Left ventricle myocardium inferior (tissue), 1 donor: ENCODE measurements at regions not wholly inside any gene's neighbourhood (a gene's known extent, or its start where the extent isn't known, plus 50 kb on each side); places are given as distances from the start of the nearest gene placed in this dataset.

Source experiments
- DNase-seq: peaks from one replicate; pipeline ENCODE4 v3.0.0-alpha.2; 2020
- H3K27ac ChIP-seq: fragments of 200-600 bp; replicated peaks from 2 replicates; pipeline ENCODE4 v1.8.0; 2021
- H3K27me3 ChIP-seq: fragments of 200-600 bp; 2 replicates; pipeline ENCODE4 v1.8.0; 2021; ENCODE audit warnings: low read depth
- H3K36me3 ChIP-seq: fragments of 200-600 bp; 2 replicates; pipeline ENCODE4 v1.8.0; 2021
- H3K4me1 ChIP-seq: fragments of 200-600 bp; 2 replicates; pipeline ENCODE4 v1.8.0; 2021
- H3K4me3 ChIP-seq: fragments of 200-600 bp; 2 replicates; pipeline ENCODE4 v1.8.0; 2021; ENCODE audit warnings: mild to moderate bottlenecking, moderate library complexity
- H3K9me3 ChIP-seq: fragments of 200-600 bp; replicated peaks from 2 replicates; pipeline ENCODE4 v1.8.0; 2021
- intact Hi-C: fragments of 100-400 bp; cut with micrococcal nuclease; formaldehyde crosslinking; loops from one replicate; pipeline ENCODE4 v1.11.0; 2022
- TF ChIP-seq, protein P1 (sequence below): fragments of 200-600 bp; IDR thresholded peaks from 2 replicates; pipeline ENCODE4 v1.8.0; 2021; ENCODE audit warnings: antibody characterized with exemption, mild to moderate bottlenecking, borderline replicate concordance
- donor health status: DM: no; HTN: yes; CAD: no; lungs with severe emphysema.

DNA sequence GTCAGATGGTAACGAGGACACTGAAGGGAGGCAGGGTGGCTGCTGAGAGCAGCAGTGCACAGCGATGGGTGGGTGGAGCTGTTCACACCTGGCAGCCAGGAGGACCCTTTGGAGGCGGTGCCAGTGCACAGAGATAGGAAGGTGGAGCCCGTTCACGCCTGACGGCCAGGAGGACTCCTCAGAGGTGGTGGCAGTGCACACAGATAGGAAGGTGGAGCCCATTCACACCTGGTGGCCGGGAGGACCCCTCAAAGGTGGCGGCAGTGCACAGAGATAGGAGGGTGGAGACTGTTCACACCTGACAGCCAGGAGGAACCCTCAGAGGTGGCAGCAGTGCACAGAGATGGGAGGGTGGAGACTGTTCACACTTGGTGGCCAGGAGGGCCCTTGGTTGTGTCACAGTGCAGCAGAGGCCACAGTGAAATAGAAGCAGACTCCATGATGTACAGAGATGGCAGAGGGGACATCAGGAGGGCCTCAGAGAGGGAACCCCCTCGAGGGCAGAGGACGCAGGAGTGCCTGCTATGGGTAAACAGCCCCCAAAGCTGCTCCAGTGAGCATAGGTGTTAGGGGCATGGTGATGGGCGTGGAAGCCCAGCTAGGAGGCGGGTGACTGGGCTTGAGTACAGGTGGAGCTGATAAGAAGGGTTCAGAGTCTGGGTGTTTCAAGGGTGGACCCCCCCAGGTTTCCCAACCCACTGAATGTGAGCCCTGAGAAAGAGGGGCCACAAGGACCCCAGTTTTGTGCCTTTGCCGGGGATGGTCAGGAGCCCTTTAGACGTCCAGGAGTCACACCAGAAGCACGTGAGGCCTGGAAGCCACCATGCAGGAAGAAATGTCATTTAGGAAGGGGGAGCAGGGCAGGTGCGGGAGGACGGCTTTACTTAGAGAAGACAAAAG is 566.7 kb downstream of the BRD1 start:
- TF ChIP-seq, protein P1, sequence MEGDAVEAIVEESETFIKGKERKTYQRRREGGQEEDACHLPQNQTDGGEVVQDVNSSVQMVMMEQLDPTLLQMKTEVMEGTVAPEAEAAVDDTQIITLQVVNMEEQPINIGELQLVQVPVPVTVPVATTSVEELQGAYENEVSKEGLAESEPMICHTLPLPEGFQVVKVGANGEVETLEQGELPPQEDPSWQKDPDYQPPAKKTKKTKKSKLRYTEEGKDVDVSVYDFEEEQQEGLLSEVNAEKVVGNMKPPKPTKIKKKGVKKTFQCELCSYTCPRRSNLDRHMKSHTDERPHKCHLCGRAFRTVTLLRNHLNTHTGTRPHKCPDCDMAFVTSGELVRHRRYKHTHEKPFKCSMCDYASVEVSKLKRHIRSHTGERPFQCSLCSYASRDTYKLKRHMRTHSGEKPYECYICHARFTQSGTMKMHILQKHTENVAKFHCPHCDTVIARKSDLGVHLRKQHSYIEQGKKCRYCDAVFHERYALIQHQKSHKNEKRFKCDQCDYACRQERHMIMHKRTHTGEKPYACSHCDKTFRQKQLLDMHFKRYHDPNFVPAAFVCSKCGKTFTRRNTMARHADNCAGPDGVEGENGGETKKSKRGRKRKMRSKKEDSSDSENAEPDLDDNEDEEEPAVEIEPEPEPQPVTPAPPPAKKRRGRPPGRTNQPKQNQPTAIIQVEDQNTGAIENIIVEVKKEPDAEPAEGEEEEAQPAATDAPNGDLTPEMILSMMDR: no peak
- H3K4me3 ChIP-seq: no peak overlapping the region
- no peaks in the 10 kb centered on the region for H3K9me3 ChIP-seq
- intact Hi-C loops: no loop called here
- H3K36me3 ChIP-seq: no peaks in the 10 kb centered on the region
- no peaks in the 10 kb centered on the region for H3K4me1 ChIP-seq
- peaks cover 30% of the 10 kb centered on the region for H3K27me3 ChIP-seq
- no peak for DNase-seq
- H3K27ac ChIP-seq: no peak overlapping the region

DNA sequence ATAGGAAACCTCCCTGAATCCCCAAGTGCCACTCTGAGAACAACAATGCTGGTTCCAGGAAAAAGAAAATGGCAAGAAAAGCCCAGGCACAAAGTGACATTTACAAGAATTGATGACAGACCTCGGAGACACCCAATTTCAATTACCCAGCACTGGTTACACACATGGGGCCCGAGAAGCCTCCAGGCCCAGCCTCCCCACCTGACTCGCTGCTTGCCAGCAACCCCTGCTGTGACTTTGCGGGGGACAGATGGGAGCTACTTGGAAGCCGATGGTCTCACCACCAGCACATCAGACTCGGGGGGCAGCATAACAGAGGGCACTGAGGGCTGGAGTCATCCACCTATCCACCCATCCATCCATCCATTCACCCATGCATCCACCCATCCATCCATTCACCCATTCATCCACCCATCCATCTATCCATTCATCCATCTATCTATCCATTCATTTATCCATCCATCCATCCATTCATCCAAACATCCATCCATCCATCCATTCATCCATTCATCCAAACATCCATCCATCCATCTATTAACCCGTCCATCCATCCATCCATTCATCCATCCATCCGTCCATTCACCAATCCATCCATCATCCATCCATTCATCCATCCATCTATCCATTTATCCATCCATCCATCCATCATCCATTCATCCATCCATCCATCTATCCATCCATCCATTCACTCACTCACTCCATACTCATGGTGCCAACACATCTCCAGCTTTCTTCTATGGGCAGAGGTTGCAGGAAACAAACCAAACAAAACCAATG is 567.6 kb downstream of the BRD1 start:
- intact Hi-C loops: no loop called here
- Histone ChIP-seq H3K27ac (no peak overlapping the region), H3K27me3 (peaks cover 39% of the 10 kb centered on the region), H3K4me1 (no peaks in the 10 kb centered on the region), H3K4me3 (no peak overlapping the region), H3K36me3 (no peaks in the 10 kb centered on the region), H3K9me3 (no peaks in the 10 kb centered on the region)
- TF ChIP-seq, protein P1: no peak
- DNase-seq: no peak

DNA sequence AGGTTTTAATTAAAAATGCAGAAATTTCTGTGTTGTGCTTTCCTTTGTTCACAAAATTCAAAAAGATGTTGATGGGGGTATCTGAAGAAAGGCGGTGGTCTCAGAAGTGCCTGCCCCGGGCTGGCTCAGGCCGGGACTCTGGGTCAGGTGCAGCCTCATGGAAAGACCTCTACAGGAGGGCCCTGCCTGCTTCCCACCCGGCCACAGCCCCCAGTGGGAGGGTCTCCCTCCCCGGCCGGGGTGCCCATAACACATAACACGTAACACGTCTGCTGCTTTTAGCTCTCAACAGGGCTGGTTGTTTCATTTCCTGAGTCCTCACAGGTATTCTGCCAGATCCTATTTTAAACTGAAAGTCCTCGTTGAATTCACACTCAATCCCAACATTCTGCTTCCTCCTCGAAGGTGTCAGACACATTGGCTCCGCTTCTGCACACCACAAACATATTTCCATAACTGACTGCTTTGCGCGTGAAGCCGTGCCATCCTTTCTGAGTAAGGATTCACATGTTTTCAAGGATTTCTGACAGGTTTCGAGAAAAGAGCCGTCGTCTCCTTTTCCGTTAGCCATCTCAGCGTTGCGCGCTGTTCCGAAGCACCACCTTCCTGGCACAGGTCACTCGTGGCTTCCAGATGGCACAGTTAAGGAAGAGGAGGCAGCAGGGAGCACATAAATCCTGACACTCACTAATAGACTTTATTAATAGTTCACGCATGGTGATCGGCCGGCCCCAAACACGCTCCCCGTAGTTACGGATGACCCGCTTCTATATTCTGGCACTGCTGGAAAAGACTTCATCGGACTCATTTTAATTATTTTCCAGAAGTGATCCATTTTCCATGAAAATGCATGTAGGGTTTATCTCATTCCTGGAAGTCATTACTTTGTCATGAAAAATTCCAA is 569.3 kb downstream of the BRD1 start:
- Histone ChIP-seq H3K27ac (no peak overlapping the region), H3K36me3 (no peaks in the 10 kb centered on the region), H3K27me3 (peaks cover 33% of the 10 kb centered on the region), H3K4me3 (no peak overlapping the region), H3K4me1 (no peaks in the 10 kb centered on the region), H3K9me3 (no peaks in the 10 kb centered on the region)
- DNase-seq: no peak
- intact Hi-C loops: no loop called here
- TF ChIP-seq, protein P1: no peak

DNA sequence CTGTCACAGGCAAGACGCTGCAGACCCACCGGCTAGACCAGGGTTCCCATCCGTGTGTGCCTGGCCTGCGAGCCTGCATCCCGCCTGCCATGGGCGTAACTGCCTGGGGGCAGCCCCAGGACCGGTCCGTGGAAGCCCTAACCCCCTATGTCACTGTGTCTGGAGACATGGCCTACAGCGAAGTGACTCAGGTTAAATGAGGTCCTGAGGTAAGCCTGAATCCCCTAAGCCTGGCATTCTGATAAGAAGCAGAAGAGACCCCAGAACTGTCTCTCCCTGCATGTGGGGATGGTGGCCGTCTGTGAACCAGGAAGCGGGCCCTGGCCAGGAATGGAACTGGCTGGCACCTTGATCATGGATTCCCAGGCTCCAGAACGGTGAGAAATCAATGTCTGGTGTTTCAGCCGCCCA is 570.1 kb downstream of the BRD1 start:
- intact Hi-C loops: no loop called here
- Histone ChIP-seq H3K4me3 (no peak overlapping the region), H3K36me3 (no peaks in the 10 kb centered on the region), H3K27ac (no peak overlapping the region), H3K27me3 (peaks cover 41% of the 10 kb centered on the region), H3K9me3 (no peaks in the 10 kb centered on the region), H3K4me1 (no peaks in the 10 kb centered on the region)
- DNase-seq: no peak
- TF ChIP-seq, protein P1: no peak

DNA sequence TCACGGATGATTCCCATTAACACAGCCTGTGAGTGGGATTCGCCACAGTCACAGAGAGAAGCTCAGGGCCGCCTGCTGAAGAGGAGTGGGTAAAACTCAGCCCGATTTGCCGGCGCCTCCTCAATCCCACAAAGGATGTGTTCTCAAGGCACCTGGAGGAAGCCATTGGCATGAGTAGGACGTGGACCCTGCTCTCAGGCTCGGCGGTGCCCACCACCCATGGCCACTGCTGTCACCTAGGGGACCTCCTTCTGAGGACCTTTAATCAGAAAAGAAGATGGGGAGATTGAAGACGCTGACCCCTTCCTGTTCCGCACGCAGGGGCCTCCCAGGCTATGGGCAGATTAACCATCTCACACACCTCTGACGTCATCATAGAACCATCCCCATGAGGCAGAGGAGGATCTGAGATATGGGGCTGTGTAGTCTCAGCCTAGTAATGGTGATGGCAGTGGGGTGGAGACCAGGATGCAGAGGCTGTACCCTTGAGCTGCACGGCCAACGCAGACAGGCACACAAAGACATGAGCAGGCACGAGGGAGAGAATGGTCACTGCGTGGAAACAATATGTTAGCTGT is 571.8 kb downstream of the BRD1 start:
- H3K27me3 ChIP-seq: peaks cover 49% of the 10 kb centered on the region
- no peaks in the 10 kb centered on the region for H3K36me3 ChIP-seq
- H3K4me1 ChIP-seq: no peaks in the 10 kb centered on the region
- TF ChIP-seq, protein P1: no peak
- H3K4me3 ChIP-seq: no peak overlapping the region
- no peaks in the 10 kb centered on the region for H3K9me3 ChIP-seq
- intact Hi-C loops: no loop called here
- no peak for DNase-seq
- H3K27ac ChIP-seq: no peak overlapping the region
